Gastroesophageal sphincter (tissue), 3 donors: ENCODE measurements at regions not wholly inside any gene's neighbourhood (a gene's known extent, or its start where the extent isn't known, plus 50 kb on each side); places are given as distances from the start of the nearest gene placed in this dataset.

Experiments
- CTCF ChIP-seq, 4 experiments: fragments of 200-600 bp in 2 of 4; fragments of 450-650 bp in 2 of 4; sonication (generic) in 1 of 4; IDR thresholded peaks; one replicate each; pipeline ENCODE4 v1.5.1; 2017 to 2019; ENCODE audit warnings: antibody characterized with exemption in 4 of 4, mild to moderate bottlenecking in 2 of 4, moderate library complexity in 2 of 4
- EP300 ChIP-seq: sonication (generic); formaldehyde crosslinking; IDR thresholded peaks from one replicate; pipeline ENCODE4 v1.6.1; 2017; ENCODE audit warnings: antibody characterized with exemption, mild to moderate bottlenecking
- POLR2A ChIP-seq, 2 donors: fragments of 450-650 bp; IDR thresholded peaks; one replicate each; pipeline ENCODE4 v1.6.1; 2017; ENCODE audit warnings: antibody characterized with exemption in 2 of 2, mild to moderate bottlenecking in 2 of 2, moderate library complexity in 1 of 2
- POLR2AphosphoS5 ChIP-seq: sonication (generic); formaldehyde crosslinking; IDR thresholded peaks from one replicate; pipeline ENCODE4 v1.6.1; 2017; ENCODE audit warnings: antibody characterized with exemption

DNA sequence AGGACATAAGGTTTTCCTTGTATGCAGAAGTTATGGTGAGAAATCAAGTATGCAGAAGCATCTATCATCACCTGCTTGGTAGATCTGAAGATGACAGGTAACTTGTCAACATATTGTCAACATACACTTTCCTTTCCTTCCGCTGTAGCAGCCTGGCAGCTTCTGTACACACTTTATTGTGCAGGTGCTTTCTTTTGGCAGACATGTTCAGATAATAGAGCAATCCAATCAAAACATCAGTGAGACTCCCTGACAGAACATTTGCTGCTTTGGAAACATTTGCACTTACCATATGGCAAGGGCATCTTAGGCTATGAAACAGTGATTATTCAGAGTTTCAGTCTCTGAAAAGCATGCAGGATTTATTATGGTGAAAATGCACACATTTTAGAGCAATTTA, 161.1 kb upstream of the CDH12 start:
- no peak for TF ChIP-seq CTCF (IDR thresholded peaks at IDR 0.05)
- no peak for TF ChIP-seq POLR2AphosphoS5
- TF ChIP-seq POLR2A (IDR thresholded peaks at IDR 0.05): no peak
- no peak for TF ChIP-seq EP300
